K562 (cell line): ENCODE measurements at regions not wholly inside any gene's neighbourhood (a gene's known extent, or its start where the extent isn't known, plus 50 kb on each side); places are given as distances from the start of the nearest gene placed in this dataset.

Source experiments
- ATAC-seq: fragments of 200-7000 bp; cut with Tn5 transposase; 3 replicates; pipeline ENCODE4 v1.9.1; 2020; ENCODE audit warnings: moderate library complexity
- BruUV-seq: library from RNA; stranded (reverse); fragments of 400-500 nt; replicated peaks from 2 replicates; lab custom pipeline; 2021; lab: Mats Ljungman, UMichigan
- CTCF ChIA-PET: fragments of 300-600 bp; formaldehyde crosslinking; extraction: SDS; loops from one replicate; lab custom pipeline; 2021; ENCODE audit warnings: low intra/inter-chr PET ratio; lab: Yijun Ruan, JAX
- POLR2A ChIA-PET: fragments of 300-600, 350-650 bp; sonication (Branson Sonifier 250); formaldehyde crosslinking; extraction: SDS; loops from one replicate; lab custom pipeline; 2021; ENCODE audit warnings: antibody characterized with exemption, inconsistent platforms; lab: Yijun Ruan, JAX
- DNase-seq, 4 experiments: peaks; one replicate each; pipeline versions ENCODE4 v3.0.0 to v3.0.0-alpha.2; 2011 to 2018; ENCODE audit warnings: low spot score in 3 of 4, mixed read lengths in 3 of 4; ENCODE audit errors: extremely low read depth in 1 of 4
- FAIRE-seq: peaks from 2 replicates; lab custom pipeline; 2011; peaks lifted over from hg19 to GRCh38; lab: Jason Lieb, UNC
- H2AFZ ChIP-seq: 2 replicates; pipeline ENCODE4 v1.6.0; 2011; ENCODE audit warnings: low read depth, low read length, control low read depth, inconsistent platforms
- H3K27ac ChIP-seq: fragments of 200-600 bp; 3 replicates; pipeline ENCODE4 v1.8.0; 2011; ENCODE audit warnings: low read depth, mild to moderate bottlenecking, control low read depth, inconsistent platforms, low read length, moderate library complexity, mixed read lengths; ENCODE audit errors: extremely low read depth
- H3K27me3 ChIP-seq, 2 experiments: fragments of 300-600 bp in 1 of 2; 2 replicates in 1 of 2; 3 replicates in 1 of 2; pipeline versions ENCODE4 v1.6.0 to v1.8.0; 2011; ENCODE audit warnings: inconsistent platforms in 2 of 2, low read length in 2 of 2, mild to moderate bottlenecking in 1 of 2, mixed read lengths in 1 of 2, moderate library complexity in 1 of 2; ENCODE audit not compliant: control insufficient read depth in 2 of 2, insufficient read depth in 2 of 2
- H3K36me3 ChIP-seq: fragments of 300-600 bp; 3 replicates; pipeline ENCODE4 v1.8.0; 2011; ENCODE audit warnings: mild to moderate bottlenecking, low read length, inconsistent platforms; ENCODE audit not compliant: control insufficient read depth, insufficient read depth
- H3K4me1 ChIP-seq, 2 experiments: fragments of 200-600 bp in 1 of 2; replicated peaks in 1 of 2; 2 replicates in 1 of 2; 3 replicates in 1 of 2; pipeline versions ENCODE4 v1.5.1 to v1.8.0; 2011; ENCODE audit warnings: inconsistent platforms in 2 of 2, low read length in 2 of 2, mild to moderate bottlenecking in 1 of 2, mixed read lengths in 1 of 2, moderate library complexity in 1 of 2; ENCODE audit not compliant: control insufficient read depth in 2 of 2, insufficient read depth in 2 of 2
- H3K4me2 ChIP-seq: 2 replicates; pipeline ENCODE4 v1.6.1; 2011; ENCODE audit warnings: low read length, control low read depth, inconsistent platforms, mixed read lengths; ENCODE audit not compliant: insufficient read depth
- H3K4me3 ChIP-seq: fragments of 200-600 bp; sonication (generic), shearing (Covaris generic); 2 replicates; pipeline ENCODE4 v1.5.1; 2016; ENCODE audit warnings: control low read depth, inconsistent platforms
- H3K79me2 ChIP-seq: fragments of 200-600 bp; 3 replicates; pipeline ENCODE4 v1.8.0; 2011; ENCODE audit warnings: low read length, inconsistent platforms; ENCODE audit not compliant: control insufficient read depth, insufficient read depth
- H3K9ac ChIP-seq, 2 experiments: 2 replicates each; pipeline versions ENCODE4 v1.6.0 to v1.6.1; 2011; ENCODE audit warnings: low read depth in 2 of 2, low read length in 2 of 2, control low read depth in 1 of 2, inconsistent platforms in 1 of 2, mild to moderate bottlenecking in 1 of 2, mixed read lengths in 1 of 2; ENCODE audit not compliant: insufficient read depth in 1 of 2
- H3K9me1 ChIP-seq: one replicate; pipeline ENCODE4 v1.6.0; 2011; ENCODE audit warnings: inconsistent platforms, mild to moderate bottlenecking, low read length, moderate library complexity; ENCODE audit not compliant: control insufficient read depth, insufficient read depth
- H3K9me3 ChIP-seq: replicated peaks from 2 replicates; pipeline ENCODE4 v1.5.1; 2011; ENCODE audit warnings: low read depth, low read length, inconsistent platforms; ENCODE audit not compliant: control insufficient read depth, insufficient read depth
- H4K20me1 ChIP-seq: replicated peaks from 2 replicates; pipeline ENCODE4 v1.6.1; 2011; ENCODE audit warnings: low read length, inconsistent platforms, mixed read lengths; ENCODE audit not compliant: control insufficient read depth, insufficient read depth
- POLR2AphosphoS2 ChIP-seq: IDR thresholded peaks from 2 replicates; pipeline ENCODE4 v1.6.1; 2012; ENCODE audit warnings: low read length, improper control_type of control experiment
- RAD21 ChIP-seq, 2 experiments: fragments of 250-450 bp in 1 of 2; fragments of 450-650 bp in 1 of 2; sonication (Bioruptor Pico) in 1 of 2; formaldehyde crosslinking in 1 of 2; IDR thresholded peaks in 1 of 2; conservative IDR thresholded peaks in 1 of 2; 2 replicates each; pipeline versions ENCODE4 v1.4.0 to v1.8.0; 2020 to 2022; ENCODE audit warnings: mild to moderate bottlenecking in 2 of 2, moderate library complexity in 1 of 2
- ZNF175 ChIP-seq: fragments of 200-800 bp; sonication (Bioruptor generic); IDR thresholded peaks from 2 replicates; pipeline ENCODE4 v1.6.1; 2016; ENCODE audit warnings: low read depth, mild to moderate bottlenecking, missing genetic modification characterization, missing compliant biosample characterization
- WGBS: fragments of 100-300 bp; shearing (Covaris generic); methylation state at CpG from one replicate; pipeline ENCODE4 v1.1.6; 2016; ENCODE audit warnings: low coverage, mixed read lengths; ENCODE audit not compliant: insufficient coverage; ENCODE audit errors: missing lambda C conversion rate; 5-methylcytosine and 5-hydroxymethylcytosine counted together
- in situ Hi-C: fragments of 300-500 bp; cut with MboI; formaldehyde crosslinking; loops from 4 replicates; pipeline ENCODE4 v1.15.0; 2018; ENCODE audit warnings: inconsistent platforms, mixed read lengths
- intact Hi-C: fragments of 100-400 bp; cut with micrococcal nuclease; formaldehyde crosslinking; loops from 2 replicates; pipeline ENCODE4 v1.14.2; 2022
- TF ChIP-seq, protein P1 (sequence below): sonication (generic); formaldehyde crosslinking; IDR thresholded peaks from 2 replicates; pipeline ENCODE4 v1.8.0; 2022; ENCODE audit warnings: missing genetic modification reagents, mild to moderate bottlenecking, moderate library complexity, borderline replicate concordance
- TF ChIP-seq, protein P2 (sequence below): fragments of 250-450 bp; sonication (Bioruptor Pico); IDR thresholded peaks from 2 replicates; pipeline ENCODE4 v1.8.0; 2022; ENCODE audit warnings: moderate library complexity, mild to moderate bottlenecking, inconsistent platforms

DNA sequence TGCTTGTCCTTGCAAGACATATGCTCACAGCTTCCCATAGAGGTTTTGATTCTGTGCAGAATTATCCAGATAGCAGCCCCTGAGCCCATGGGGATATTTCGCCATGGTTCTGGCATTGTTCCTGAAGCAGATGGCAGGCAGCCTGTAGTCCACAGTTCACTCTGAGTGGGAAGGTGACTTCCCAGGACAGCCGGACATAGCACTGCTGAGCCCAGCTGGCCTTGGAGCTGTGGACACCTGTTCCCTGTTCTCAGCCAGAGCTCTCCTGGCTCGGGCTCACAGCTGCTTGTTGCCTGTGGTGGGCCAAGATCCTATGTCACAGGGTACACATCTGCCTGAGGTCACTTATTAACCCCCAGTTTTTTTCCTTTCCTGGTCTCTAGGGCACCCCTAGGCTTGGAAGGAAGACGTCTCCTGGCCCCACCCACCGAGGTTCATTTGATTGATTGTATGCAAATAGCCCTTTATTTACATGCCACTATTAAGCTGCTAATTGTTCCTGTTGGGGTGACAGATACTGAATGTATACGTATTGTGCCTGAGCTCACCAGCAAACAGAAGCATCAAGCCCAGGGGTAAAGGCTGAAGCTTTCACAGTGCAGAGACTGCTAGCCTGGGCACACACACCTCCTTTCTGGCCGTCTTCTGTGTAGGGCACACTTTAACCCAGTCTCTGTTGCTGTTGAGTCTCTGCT is 96.6 kb upstream of the DMRT1 start:
- Histone ChIP-seq H2AFZ (no peak overlapping the region), H3K4me1 (no peaks in the 10 kb centered on the region; a peak in 1 of 5 replicates), H3K9me1 (no peaks in the 10 kb centered on the region), H3K9me3 (no peaks in the 10 kb centered on the region), H3K27ac (no peak overlapping the region), H3K27me3 (peaks cover 0 to 34% of the 10 kb centered on the region in 2 experiments; a peak in 3 of 5 replicates), H3K36me3 (no peaks in the 10 kb centered on the region), H3K79me2 (no peaks in the 10 kb centered on the region), H3K4me3 (no peak overlapping the region), H3K9ac (no peak overlapping the region), H3K4me2 (no peak overlapping the region), H4K20me1 (no peaks in the 10 kb centered on the region)
- DNase-seq (no peak), FAIRE-seq (no peak), ATAC-seq (no peak)
- TF ChIP-seq, protein P1, sequence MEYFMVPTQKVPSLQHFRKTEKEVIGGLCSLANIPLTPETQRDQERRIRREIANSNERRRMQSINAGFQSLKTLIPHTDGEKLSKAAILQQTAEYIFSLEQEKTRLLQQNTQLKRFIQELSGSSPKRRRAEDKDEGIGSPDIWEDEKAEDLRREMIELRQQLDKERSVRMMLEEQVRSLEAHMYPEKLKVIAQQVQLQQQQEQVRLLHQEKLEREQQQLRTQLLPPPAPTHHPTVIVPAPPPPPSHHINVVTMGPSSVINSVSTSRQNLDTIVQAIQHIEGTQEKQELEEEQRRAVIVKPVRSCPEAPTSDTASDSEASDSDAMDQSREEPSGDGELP: no peak
- TF ChIP-seq, protein P2, sequence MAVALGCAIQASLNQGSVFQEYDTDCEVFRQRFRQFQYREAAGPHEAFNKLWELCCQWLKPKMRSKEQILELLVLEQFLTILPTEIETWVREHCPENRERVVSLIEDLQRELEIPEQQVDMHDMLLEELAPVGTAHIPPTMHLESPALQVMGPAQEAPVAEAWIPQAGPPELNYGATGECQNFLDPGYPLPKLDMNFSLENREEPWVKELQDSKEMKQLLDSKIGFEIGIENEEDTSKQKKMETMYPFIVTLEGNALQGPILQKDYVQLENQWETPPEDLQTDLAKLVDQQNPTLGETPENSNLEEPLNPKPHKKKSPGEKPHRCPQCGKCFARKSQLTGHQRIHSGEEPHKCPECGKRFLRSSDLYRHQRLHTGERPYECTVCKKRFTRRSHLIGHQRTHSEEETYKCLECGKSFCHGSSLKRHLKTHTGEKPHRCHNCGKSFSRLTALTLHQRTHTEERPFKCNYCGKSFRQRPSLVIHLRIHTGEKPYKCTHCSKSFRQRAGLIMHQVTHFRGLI (CRISPR knock-in tag): no peak
- TF ChIP-seq POLR2AphosphoS2: no peak
- no peak for TF ChIP-seq RAD21 (CRISPR knock-in tag; conservative IDR thresholded peaks at IDR 0.05 in 1 of 2, IDR thresholded peaks at IDR 0.05 in 1 of 2)
- TF ChIP-seq ZNF175: no peak
- CTCF ChIA-PET: no interaction called here
- intact Hi-C loops (no loop called here), in situ Hi-C loops (no loop called here)
- WGBS: 0% methylated on average over 7 of the region's 7 CpGs
- BruUV-seq: no TSS peak
- POLR2A ChIA-PET: no interaction called here
